HG02870 (cell line): ENCODE measurements at regions not wholly inside any gene's neighbourhood (a gene's known extent, or its start where the extent isn't known, plus 50 kb on each side); places are given as distances from the start of the nearest gene placed in this dataset.

Experiments
- ATAC-seq: cut with Tn5 transposase; IDR thresholded peaks from one replicate; pipeline ENCODE4 v1.9.1; 2021; ENCODE audit warnings: mild to moderate bottlenecking, moderate library complexity; ENCODE audit not compliant: unreplicated experiment

DNA sequence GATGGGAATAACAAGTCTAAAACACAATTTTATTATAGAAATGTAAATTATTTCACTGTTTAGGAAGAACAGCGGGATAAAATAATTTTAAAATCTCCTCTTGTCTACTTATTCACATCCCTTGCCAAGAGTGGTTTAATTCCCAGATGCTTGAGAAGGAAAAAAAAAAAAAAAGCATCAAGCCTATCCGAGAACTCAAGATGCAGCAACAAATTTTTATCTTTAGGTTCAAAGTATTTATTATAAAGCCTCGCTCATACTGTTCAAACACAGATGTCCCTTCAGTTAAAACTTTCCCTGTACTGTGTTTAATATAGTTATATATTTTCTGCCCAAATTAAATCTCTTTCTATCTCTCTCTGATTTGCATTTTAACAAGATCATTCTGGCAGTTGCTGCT lies 1615.8 kb downstream of the PLA2G4A start:
- ATAC-seq = no peak

DNA sequence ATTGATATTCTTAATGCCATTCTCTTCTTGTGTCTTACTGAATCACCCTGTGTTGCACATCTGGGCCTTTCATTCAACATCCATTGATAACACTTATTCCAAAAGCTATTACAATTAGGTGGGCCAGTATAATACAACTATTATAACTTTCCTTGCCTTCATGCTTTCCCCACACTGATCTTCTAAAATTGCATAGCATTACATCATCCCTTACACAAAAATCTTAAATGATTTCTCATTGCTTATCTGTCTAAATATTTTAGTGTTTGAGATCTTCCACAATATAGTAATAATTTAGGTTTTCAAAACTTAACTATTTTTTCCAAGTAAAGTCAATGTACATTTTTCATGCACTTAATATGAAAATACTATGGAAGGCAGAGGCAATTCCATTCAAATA lies 1634.1 kb downstream of the PLA2G4A start:
- ATAC-seq = no peak

DNA sequence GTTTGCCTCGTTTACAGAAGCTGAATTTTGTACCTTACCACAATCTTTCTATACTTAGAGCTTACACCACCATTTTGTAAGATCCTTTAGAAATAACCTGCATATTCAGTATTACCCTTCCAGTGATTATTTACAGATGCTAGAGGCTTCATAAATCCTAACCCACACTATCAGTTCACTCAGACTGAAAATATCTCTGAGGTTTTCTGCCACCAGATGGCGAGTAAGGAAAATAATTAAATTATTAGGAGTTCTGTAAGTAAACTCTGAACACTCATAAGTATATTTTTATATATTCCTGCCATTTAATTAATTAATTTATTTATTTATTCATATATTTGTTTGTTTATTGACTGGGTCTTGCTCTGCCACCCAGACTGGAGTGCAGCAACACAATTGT lies 1635.2 kb downstream of the PLA2G4A start:
- ATAC-seq = no peak

DNA sequence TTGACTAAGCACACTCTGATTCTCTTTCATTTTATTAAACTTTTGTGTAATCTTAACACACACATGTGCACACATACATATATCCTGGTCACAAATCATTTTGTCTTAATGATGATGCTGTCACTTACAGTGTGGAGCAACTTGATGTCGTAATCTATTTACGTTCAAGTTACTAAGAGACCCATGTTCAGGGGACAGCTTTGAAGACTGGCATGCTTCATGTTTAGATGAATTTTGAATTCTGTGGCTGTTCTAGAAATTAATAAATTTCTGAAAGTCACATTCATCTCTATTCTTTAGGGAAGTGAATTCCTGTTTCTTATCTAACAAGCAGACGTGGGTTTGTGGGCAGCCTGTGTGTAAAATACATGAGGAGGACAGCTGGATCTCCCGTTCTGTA lies 1637.8 kb downstream of the PLA2G4A start:
- no peak for ATAC-seq

DNA sequence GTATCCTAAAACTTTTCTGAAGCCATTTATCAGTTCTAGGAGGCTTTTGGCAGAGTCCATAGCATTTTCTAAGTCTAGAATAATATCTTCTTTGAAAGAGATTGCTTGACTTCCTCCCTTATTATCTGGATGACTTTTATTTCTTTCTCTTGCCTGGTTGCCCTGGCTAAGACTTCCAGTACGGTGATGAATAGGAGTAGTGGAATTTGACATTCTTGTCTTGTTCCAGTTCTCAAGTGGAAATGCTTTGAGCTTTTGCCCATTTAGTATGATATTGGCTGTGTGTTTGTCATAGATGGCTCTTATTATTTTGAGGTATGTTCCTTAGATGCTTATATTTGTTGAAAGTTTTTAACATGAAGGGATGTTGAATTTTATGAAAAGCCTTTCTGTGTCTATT lies 1647.9 kb downstream of the PLA2G4A start:
- no peak for ATAC-seq

DNA sequence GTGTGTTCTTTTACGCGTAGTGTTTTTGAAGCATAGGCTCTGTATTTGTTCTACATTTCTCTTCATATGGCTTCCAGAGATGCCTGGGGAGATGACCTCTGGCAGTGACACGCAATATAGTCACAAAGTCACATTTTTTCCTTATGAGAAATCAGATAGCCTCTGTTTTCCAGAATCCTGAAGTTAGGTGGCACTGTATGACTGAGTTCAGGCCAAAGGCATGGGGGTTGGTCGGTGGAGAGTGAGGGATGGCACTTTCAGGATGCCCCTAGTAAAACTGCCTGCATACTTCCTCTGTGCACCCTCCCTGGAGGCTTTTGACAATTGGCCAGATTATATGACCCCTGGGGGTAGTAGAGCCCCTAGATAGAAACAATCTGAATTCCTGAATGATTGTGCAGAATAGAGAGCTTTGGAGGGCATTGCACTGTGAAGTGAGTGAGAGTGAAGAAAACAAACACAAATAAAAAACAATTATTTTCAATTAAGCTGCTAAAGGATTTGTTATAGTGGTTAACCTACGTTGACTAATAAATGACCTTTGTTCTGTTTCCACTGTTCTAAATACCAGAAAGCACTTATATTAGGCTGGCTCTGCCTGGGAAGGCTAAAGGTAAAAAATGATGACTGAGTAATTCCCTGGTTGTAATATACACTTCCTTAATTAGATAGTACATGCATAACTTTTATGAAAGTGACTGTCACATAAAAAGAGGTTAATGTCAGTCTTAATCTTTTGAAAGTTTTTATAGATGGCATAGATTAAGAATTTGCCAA lies 1660.8 kb downstream of the PLA2G4A start:
- no peak for ATAC-seq

DNA sequence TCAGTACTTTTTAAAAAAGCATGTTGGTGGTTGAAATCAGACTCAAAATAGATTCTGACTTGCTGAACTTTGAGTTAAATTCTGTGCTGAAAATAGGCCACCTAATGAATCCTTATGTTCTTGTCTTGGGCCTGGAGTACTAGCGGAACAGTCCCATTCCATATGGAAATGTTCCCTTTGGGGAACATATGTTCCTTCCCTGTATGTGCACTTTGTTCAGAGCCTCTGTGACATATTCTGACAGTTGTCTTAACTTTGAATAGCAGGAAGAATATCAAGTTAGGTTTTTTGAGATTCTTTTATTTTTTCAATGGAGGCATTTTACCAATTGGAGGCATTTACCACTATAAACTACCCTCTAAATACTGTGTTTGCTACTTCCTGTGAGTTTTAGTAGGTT lies 1667.8 kb downstream of the PLA2G4A start:
- no peak for ATAC-seq

DNA sequence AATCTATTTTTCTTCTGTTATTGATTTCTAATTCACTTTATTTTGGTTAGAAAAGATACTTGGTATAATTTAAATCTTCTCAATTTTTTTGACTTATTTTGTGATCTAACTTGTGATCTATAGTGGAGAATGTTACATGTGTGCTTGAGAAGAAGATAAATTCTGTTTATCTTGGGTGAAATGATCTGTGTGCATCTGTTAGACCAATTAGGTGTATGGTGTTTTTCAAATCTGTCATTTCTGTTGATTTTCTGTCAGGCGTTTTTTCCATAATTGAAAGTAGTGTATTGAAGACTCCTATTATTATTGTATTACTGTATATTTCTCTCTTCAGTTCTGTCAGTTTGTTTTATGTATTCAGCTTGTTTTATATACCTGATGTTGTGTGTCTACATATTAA lies 1668.3 kb downstream of the PLA2G4A start:
- ATAC-seq = no peak

DNA sequence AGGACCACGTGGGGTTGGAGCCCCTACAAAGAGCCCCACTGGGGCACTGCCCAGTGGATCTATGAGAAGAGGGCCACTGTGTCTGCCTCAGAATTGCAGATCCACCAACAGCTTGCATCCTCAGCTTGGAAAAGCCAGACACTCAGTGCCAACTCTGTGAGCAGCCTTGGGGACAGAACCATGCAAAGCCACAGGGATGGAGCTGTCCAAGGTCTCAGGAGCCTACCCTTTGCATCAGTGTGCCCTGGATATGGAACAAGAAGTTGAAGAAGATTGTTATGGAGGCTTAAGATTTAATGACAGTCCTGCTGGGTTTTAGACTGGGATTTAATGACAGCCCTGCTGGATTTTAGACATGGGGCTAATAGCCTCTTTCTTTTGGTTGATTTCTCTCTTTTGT lies 1670.9 kb downstream of the PLA2G4A start:
- ATAC-seq = no peak

DNA sequence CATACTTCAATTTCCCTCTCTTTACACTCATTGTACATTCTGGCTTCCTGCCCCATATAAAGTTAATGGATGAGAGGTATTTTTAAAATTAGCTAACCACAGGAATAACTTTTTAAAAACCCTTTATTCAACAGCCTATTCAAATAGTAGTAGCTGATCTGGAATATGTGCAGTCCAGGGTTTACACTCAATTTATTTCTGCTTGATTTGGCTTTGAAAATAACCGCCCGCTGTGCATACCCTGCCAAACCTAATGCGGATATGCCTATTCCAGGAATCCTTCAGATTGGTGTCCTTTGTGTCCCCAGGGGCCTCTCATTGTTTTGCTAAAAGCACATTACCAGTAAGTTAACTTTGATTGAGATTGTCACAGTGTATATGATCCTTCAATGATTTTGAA lies 1686.2 kb downstream of the PLA2G4A start:
- ATAC-seq = no peak

DNA sequence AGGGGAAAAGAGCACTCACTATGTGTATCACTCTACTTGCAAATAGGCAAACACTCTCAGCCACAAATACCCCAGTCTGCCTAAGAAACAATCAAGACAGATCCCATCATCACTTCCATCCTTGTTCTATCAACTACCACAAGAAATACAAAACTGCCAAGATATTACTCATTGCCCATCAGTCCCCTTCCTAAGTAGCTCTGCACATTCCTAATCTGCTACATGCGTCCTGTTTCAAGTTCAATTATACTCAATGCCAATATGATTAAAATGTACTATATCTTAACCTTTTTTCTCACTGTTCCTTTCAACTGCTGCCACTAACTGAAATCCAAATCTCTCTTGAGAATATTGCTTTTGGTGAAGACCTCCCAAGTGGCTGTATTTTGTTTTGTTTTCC lies 1688.4 kb downstream of the PLA2G4A start:
- ATAC-seq = no peak

DNA sequence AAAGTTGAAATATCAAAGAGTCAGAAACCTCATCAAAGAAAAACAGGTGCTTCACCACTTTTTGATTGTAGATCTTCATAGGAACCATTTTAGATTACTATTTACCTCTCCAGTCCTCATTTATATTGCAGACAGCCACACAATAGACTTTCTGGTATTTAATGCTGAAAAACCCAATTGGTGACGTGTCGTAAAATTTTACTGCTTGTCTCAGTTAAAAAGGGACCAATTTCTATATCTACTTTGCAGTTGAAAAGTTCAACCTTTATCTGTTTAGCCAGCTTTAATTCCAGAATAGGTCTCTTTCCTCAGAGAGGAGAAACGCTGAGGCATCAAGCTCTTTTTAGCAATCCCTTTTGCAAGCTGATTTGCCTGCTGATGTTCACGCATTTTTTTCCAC lies 1722.4 kb downstream of the PLA2G4A start:
- no peak for ATAC-seq

DNA sequence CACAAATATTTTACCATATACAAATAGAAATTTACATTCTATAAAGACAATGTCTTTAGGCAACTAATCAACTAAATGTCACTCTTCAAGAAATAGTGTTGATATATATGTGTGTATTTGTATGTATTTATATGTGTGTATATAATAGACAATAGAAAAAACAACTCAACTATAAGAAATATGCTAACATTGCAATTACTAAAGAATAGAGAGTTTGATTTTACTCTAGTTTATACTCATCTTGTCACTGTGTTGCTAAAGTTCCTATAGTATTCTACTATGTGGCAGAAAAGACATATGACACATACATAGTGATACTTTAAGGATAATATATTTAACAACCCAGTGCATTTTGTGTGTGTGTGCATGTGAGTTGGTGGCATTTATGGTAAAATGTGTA lies 1728.3 kb downstream of the PLA2G4A start:
- ATAC-seq = no peak

DNA sequence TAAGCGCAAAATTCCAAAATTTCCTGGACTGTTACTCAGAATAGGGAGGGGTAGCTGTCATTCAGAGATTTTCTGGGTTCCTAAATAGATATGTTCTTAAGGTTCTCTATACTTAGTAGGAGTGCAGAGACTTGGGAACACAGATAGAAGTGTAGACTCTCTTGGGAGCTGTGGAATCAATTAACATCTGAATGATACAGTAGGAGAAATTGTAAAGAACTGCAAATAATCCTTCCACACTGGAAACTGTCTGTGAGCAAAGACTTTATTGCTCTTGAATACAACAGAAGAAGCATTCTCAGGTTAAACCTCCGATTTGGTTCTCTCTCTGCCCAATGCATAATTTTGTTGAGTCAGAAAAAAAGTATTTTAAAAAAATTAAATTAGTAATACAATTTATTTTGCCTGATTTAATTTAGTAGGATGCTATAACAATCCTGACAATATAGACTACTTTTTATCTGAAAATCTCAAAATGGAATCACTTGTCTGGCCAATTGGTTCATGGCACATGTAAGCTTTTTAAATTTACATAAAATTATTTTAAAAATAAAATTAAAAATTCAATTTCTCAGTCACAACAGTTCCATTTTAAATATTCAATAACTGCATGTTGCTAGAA lies 1754.3 kb downstream of the PLA2G4A start:
- ATAC-seq = no peak

DNA sequence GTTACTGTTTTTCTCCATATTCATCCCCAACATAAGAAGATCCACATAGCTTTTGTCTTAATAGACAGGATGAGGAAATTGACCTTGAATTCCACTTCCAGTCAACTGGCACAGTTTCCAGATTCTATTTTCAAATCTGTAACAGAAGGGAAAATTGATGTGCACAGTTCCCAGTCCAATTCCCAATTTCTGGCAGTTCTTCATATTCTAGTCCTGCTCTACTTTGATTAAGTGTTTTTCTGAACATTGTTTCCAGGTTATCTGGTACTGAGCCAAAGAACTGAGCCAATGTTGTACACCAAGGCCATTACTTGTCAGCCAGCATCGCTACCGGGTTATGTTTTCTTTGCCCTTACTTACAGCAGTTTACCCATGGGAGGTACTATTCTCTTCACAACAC lies 1755.4 kb downstream of the PLA2G4A start:
- no peak for ATAC-seq

DNA sequence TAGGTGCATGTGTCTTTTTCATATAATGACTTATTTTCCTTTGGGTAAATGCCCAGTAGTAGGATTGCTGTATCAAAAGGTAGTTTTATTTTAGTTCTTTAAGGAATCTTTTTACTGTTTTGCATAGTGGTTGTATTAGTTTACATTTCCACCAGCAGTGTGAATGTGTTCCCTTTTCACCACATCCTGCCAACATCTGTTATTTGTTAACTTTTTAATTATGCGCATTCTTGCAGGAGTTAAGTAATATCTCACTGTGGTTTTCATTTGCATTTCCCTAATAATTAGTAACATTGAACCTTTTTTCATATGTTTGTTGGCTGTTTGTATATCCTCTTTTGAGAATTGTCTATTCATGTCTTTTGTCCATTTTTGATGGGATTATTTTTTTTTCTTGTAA lies 1761.9 kb downstream of the PLA2G4A start:
- no peak for ATAC-seq

DNA sequence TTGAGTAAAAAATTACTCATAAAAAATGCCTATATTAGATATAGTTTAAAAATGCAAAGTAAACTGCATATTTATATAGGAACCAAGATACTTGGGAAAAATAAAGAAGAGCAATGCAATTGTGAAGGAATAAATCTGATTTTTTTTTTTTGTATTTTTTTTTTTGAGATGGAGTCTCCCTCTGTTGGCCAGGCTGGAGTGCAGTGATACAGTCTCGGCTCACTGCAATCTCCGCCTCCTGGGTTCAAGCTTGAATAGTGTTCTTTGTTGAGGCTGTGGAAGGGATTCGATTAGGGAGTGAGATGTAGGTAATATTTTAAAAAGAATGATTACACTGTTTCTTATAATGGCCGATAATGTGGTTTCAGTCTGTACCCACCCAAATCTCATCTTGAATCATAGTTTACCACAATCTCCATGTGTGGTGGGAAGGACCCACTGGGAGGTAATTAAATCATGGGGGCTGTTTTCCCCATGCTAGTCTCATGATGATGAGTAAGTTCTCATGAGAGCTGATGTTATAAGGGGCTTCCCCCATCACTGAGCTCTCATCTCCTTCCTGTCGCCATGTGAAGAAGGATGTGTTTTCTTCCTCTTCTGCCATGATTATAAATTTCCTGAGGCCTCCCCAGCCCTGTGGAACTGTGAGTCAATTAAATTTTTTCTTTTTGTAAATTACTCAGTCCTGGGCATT lies 1765.9 kb downstream of the PLA2G4A start:
- ATAC-seq = no peak

DNA sequence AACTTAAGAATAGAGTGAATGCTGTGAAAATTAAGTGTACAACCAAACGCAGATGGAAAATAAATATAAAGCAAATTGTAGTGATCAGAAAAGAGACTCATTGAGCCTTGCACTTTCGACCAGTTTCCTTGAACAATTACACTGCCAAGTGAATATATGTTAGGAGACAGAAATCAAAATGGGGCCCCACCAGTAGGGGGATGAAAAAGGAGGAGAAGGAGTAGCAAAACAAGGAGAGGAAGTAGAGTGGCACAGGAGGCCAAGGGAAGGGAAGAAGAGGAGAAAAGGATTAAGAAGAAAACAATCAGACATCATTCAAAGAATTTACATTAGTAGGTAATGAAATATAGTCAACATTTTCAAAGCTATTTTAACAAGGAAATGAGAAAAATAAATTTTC lies 1770.6 kb downstream of the PLA2G4A start:
- ATAC-seq = no peak

DNA sequence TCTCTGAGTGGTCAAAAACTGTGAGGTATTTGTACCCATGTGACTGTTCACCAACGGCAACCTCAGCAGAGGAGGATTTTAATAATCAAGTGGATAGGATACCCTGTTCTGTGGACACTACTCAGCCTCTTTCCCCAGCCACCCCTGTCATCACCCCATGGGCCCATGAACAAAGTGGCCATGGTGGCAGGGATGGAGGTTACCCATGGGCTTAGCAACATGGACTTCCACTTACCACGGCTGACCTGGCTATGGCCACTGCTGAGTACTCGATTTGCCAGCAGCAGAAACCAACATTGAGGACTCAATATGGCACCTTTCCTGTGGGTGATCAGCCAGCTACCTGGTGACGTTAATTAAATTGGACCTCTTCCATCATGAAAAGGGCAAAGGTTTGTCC lies 1782.7 kb downstream of the PLA2G4A start:
- ATAC-seq = no peak

DNA sequence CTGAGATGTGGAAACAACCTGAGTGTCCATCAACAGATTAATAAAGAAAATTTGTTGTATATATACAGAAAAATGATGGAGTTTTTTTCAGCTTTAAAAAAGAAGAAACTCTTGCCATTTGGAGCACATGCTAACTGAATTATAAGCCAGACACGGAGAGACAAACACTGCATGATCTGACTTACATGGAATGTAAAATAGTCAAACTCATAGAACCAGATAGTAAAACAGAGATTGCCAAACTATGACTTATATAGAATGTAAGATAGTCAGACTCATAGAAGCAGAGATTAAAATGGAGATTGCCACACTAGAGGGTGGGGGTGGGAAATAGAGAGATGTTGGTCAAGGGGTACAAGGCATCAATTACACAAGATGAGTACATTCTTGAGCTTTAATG lies 1786.6 kb downstream of the PLA2G4A start:
- ATAC-seq = no peak

DNA sequence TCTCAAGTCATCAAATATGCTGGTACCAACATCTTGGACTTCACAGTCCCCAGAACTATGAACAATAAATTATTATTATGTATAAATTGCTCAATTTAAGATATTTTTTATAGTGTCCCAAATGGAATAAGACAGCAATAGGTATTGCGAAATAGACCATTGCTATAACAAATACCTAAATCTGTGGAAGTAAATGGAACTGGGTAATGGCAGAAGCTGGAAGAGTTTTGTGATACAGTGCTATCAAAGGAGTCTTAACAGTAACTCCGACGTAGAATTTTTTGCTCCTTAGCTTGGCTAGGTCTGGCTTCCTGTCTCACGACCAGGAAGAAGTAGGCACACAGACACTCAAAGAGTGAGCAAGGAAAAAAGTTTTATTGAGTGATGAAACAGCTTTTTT lies 1791.5 kb downstream of the PLA2G4A start:
- no peak for ATAC-seq

DNA sequence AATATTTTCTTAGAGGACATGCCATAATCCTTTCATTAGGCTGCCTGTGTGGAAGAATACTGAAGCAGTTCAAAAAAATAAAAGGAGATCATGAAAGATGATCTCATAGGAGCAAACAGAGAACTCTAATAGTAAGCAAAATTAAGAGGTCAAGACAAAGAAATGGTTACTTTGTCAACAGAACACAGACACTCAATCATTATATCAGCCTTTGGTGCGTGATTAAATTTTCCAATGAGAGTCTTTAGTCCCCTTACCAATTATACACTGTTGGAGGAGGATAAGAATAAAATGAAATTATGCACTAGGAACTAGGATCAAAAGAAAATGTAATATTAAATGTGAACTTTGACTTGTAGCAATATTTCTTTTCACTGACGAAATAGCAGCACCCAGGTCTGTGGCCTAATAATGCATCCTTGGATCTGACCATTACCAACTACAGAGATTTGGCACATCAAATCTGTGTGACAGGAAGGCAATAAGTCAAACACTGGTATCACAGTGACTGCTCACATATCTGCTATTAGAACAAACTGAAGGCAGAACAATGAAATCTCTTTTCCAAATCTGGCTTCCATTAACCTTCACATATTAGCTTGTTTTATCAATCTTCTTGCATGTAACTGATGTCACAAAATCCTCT lies 1812.9 kb downstream of the PLA2G4A start:
- ATAC-seq = no peak
